GM12873 (cell line): ENCODE measurements at regions not wholly inside any gene's neighbourhood (a gene's known extent, or its start where the extent isn't known, plus 50 kb on each side); places are given as distances from the start of the nearest gene placed in this dataset.

Experiments
- TF ChIP-seq, protein P1 (sequence below): IDR thresholded peaks from 2 replicates; pipeline ENCODE4 v1.5.1; 2012; ENCODE audit warnings: low read depth, mild to moderate bottlenecking, moderate library complexity, low read length, control low read depth; ENCODE audit not compliant: insufficient read depth; ENCODE audit errors: missing control alignments

DNA sequence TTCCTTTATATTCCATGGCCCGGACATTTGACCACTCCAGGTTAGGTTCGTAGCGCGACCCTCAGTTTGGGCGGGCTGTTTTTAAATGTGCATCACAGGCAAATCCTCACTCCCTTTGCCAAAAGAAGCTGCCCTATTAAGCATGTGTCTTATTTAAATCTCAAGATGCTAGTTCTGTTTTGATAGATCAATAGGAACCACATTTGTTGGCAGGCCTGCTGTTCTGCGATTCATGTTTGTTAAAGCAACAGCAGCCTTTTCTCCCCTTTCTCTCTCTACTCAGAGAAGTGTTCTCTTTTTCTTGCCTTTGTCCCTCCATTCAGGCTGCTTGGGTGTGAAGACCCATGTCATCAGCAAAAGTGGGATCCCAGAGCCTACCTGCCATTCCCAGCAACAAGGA is 212.0 kb upstream of the SSTR4 start:
- TF ChIP-seq, protein P1, sequence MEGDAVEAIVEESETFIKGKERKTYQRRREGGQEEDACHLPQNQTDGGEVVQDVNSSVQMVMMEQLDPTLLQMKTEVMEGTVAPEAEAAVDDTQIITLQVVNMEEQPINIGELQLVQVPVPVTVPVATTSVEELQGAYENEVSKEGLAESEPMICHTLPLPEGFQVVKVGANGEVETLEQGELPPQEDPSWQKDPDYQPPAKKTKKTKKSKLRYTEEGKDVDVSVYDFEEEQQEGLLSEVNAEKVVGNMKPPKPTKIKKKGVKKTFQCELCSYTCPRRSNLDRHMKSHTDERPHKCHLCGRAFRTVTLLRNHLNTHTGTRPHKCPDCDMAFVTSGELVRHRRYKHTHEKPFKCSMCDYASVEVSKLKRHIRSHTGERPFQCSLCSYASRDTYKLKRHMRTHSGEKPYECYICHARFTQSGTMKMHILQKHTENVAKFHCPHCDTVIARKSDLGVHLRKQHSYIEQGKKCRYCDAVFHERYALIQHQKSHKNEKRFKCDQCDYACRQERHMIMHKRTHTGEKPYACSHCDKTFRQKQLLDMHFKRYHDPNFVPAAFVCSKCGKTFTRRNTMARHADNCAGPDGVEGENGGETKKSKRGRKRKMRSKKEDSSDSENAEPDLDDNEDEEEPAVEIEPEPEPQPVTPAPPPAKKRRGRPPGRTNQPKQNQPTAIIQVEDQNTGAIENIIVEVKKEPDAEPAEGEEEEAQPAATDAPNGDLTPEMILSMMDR = no peak

DNA sequence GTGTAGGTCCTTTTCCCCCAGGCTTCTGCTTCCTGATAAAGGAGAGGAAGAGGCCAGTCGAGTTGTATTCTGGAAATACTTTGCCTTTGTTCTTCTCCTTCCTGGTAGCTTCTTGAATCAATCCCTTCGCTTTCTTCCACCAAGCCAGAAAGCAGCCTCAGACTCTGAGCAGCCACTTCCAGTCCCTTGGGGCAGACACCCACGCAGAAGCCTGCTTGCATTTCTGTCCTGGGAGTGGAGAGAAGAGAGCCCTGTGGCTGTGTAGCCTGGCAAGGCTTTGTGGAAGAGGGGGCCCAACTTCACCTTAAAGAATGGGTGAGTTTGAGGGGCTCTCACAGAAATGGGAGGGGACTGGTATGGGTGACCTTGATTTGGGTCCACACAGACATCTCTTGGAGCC is 211.0 kb upstream of the SSTR4 start:
- TF ChIP-seq, protein P1 = no peak

DNA sequence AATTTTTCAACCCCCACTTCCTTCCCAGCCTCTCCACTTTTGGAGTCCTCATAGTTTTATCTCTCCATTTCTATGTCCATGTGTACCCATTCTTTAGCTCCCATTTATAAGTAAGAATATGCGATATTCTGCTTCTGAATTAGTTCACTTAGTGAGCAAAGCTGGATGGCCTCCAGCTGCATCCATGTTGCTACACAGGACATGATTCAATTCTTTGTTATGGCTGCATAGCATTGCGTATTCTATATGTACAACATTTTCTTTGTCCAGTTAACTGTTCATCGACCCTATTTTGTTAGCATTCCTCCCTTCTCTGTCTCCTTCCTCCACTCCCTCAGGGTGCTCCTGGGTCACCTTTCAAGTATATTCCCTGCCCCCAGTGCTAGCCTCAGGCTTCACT is 210.0 kb upstream of the SSTR4 start:
- TF ChIP-seq, protein P1 = no peak

DNA sequence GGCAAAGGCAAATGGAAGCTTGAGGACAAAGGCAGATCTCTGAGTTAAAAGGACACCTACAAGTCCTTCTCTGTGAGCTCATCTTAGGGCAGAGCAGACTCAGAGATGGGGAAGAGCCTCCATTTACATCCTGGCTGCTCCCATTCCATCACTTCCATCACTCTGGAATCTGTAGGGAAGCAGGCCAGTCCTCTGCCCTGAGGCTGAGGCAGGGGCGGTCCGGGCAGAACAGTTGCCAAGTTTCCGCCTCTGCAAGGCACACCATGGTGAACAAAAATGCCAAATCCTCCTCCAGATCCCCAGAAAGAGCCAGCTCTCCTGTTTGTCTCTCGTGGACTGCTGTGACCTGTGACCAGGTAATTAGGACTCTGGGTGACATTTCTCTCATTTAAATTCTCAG is 209.6 kb upstream of the SSTR4 start:
- TF ChIP-seq, protein P1 = no peak

DNA sequence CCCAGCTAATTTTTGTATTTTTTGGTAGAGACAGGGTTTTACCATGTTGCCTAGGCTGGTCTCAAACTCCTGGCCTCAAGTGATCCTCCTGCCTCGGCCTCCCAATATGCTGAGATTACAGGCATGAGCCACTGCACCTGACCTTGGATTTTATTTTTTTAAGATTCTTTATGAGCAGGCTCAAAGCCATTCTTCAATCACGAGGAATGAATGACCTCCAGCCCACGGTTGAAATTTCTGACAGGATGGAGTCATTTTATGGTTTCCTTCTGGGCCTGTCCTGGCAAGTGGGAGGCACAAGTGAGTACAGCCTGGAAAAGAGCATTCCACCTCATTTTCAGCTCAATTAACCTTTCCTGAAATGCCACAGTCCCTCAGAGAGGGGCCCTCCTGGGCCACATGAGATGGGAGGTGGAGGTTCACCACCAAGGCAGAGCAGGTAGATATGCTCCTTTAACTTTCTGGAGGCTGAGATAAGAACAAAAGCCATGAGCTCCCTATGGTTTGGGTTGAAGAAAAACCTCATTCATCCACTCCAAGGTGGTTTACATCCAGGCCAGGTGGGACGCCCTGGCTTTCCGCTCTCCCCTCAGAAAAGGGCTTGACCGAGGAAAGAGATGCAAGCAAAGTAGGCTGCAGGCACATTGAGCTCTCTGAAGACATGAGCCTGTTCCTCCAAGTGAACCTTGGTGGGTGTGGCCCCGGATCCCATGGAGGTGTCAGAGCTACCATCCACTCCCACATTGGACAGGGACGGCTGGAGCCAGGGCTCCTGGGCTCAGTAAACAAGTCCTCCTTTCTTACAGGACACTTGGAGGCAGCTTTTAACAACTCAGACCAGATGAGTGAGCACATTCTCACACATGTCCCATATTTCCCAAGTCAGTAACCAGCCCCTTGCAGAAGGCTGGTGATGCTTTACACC is 208.5 kb upstream of the SSTR4 start:
- TF ChIP-seq, protein P1 = no peak

DNA sequence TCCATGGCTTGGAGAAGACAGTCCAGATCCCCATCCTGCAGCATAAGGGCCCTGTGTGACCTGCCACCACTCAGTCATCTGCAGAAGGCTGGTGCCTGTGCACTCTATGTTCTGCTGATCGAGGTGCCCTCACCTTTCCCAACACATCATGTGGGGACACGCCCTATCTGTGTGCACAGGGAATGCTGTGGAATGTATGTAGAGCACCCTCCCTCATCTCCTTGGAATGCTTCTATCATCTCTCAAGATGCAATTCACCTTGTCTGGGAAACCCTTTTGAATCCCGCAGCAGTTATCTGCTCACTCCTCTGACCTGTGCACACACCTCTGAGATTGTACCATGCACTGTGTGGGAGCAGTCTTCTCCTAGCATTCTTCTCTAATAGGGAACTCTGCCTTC is 207.2 kb upstream of the SSTR4 start:
- TF ChIP-seq, protein P1 = no peak

DNA sequence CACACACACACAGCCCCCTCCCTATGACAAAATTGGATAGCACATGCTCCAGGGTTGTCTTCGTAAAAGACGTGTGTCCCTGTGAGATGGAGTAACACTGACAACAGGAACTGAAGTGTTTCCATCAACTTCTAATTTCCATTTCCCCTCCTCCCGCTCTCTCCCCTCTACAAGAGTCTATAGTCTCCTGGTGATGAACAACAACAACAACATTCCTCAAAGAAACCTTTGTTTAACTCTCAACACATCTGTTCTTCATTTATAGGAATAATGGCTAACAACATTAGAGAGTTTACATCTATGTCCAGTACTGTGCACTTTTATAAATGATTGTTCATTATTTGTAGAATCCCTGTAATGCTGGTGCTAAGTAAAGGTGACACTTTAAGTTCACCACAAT is 205.8 kb upstream of the SSTR4 start:
- TF ChIP-seq, protein P1 = no peak
